Right atrium auricular region (tissue), 2 donors: ENCODE measurements at regions not wholly inside any gene's neighbourhood (a gene's known extent, or its start where the extent isn't known, plus 50 kb on each side); places are given as distances from the start of the nearest gene placed in this dataset.
"Not testable (repeated sequence)": the region's sequence is repeated elsewhere in the genome, so short reads cannot be mapped to it uniquely, and the experiment has no call there.

ENCODE experiments used
- DNase-seq: peaks from one replicate; pipeline ENCODE4 v3.0.0-alpha.2; 2019; ENCODE audit warnings: low spot score
- H3K27ac ChIP-seq, 2 donors: fragments of 200-600 bp; sonication (generic); 1 replicate in 1 of 2; 2 replicates in 1 of 2; pipeline ENCODE4 v1.5.1; 2016 to 2019
- H3K27me3 ChIP-seq, 2 donors: fragments of 200-600 bp; sonication (generic); one replicate each; pipeline versions ENCODE4 v1.5.1 to v1.6.0; 2017 to 2019
- H3K36me3 ChIP-seq: fragments of 200-600 bp; sonication (generic); one replicate; pipeline ENCODE4 v1.5.1; 2016
- H3K4me1 ChIP-seq, 2 donors: fragments of 200-600 bp; sonication (generic); one replicate each; pipeline versions ENCODE4 v1.5.1 to v1.6.0; 2017 to 2019
- H3K4me3 ChIP-seq, 2 donors: fragments of 200-600 bp; sonication (generic); 1 replicate in 1 of 2; 2 replicates in 1 of 2; pipeline ENCODE4 v1.5.1; 2017 to 2019; ENCODE audit warnings: mild to moderate bottlenecking in 1 of 2, moderate library complexity in 1 of 2
- H3K9me3 ChIP-seq, 2 donors: fragments of 200-600 bp; sonication (generic); one replicate each; pipeline ENCODE4 v1.5.1; 2019
- CTCF ChIP-seq, 2 donors: fragments of 200-600 bp; sonication (generic); IDR thresholded peaks; one replicate each; pipeline ENCODE4 v1.5.1; 2019; ENCODE audit warnings: antibody characterized with exemption in 2 of 2

DNA sequence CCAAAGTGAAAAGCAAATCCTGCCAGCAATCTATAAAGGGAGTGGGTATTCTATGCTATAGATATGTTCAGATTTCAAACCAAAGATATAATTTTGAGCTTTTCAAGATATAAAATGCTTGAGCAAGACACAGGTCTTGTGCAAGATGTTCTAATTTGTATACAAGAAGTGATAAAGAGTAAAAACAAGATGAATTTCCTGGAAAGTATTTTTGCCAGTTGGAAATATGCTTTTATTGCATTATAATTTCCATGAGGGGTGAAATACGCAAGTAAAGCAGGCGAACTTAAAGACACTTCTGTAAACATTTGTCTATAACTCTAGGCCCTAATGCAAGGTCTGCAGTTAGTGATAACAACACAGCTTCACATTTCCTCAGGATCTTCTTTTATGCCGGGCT, 640.5 kb downstream of the TMEM182 start:
- no peak for DNase-seq
- no peak overlapping the region for H3K4me3 ChIP-seq
- H3K27ac ChIP-seq = no peak overlapping the region

GRCh38 chr2:103402944-103403343, 641.1 kb downstream of the TMEM182 start:
- H3K27ac ChIP-seq = no peak overlapping the region
- no peaks in the 10 kb centered on the region for H3K36me3 ChIP-seq
- no peak for TF ChIP-seq CTCF (IDR thresholded peaks at IDR 0.05)

More for the DNA sequence above, 640.5 kb downstream of the TMEM182 start:
- Histone ChIP-seq H3K36me3 (no peaks in the 10 kb centered on the region), H3K27me3 (no peaks in the 10 kb centered on the region), H3K4me1 (no peaks in the 10 kb centered on the region), H3K9me3 (no peaks in the 10 kb centered on the region)
- no peak for TF ChIP-seq CTCF (IDR thresholded peaks at IDR 0.05)

GRCh38 chr2:103403388-103403787, 641.6 kb downstream of the TMEM182 start:
- not testable (repeated sequence) for H3K9me3 ChIP-seq, H3K4me1 ChIP-seq, DNase-seq, H3K36me3 ChIP-seq, H3K4me3 ChIP-seq, H3K27ac ChIP-seq, H3K27me3 ChIP-seq

More at GRCh38 chr2:103402944-103403343, 641.1 kb downstream of the TMEM182 start:
- H3K4me3 ChIP-seq = no peak overlapping the region
- H3K27me3 ChIP-seq = no peaks in the 10 kb centered on the region
- no peak for DNase-seq
- no peaks in the 10 kb centered on the region for H3K9me3 ChIP-seq
- no peaks in the 10 kb centered on the region for H3K4me1 ChIP-seq

DNA sequence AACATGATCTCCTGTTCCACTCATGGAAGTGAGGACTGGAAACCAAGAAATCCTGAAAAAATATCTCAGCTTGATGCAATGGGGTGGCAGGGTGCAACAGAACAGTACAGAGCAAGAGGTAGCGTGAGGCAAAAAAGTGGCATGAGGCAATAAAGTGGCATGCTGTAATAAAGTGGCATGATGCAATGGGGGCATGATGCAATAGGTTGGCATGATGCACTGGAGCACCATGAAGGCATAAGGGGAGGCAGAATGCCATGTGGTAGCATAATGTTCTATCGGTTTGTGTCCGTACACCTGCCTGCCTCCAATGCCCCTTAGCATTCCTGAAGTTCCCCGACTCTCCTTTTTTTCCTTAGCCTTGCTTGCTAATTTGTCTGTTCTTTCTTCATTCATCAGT, 648.4 kb downstream of the TMEM182 start:
- no peak overlapping the region for H3K27ac ChIP-seq
- H3K27me3 ChIP-seq = no peaks in the 10 kb centered on the region
- DNase-seq = no peak
- no peaks in the 10 kb centered on the region for H3K4me1 ChIP-seq
- no peaks in the 10 kb centered on the region for H3K9me3 ChIP-seq
- H3K36me3 ChIP-seq = no peaks in the 10 kb centered on the region
- TF ChIP-seq CTCF (IDR thresholded peaks at IDR 0.05) = no peak
- H3K4me3 ChIP-seq = no peak overlapping the region

DNA sequence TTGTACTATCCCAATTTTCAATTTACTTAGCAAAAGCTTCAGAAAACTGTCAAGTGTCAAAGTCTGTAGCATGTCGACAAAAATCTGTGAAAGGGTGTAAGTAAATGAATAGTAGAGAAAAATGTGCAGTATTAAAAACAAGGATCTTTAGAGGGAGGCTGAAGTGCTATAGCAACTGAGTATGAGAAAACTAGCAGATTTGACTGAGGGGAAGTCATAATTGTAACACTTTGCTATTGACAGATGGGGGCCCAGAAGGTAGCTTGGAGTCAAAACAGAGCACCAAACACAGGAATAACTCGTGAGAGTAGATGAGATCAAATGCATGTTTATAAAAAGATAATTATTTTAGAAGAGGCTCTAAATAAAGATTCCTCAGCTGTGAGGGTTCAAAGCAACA, 657.7 kb downstream of the TMEM182 start:
- H3K36me3 ChIP-seq = no peaks in the 10 kb centered on the region
- no peaks in the 10 kb centered on the region for H3K27me3 ChIP-seq
- H3K27ac ChIP-seq = no peak overlapping the region
- no peak overlapping the region for H3K4me3 ChIP-seq
- no peak for TF ChIP-seq CTCF (IDR thresholded peaks at IDR 0.05)
- peaks cover 0 to 4% of the 10 kb centered on the region in 2 donors for H3K9me3 ChIP-seq
- no peak for DNase-seq
- no peaks in the 10 kb centered on the region for H3K4me1 ChIP-seq

- no peak for TF ChIP-seq CTCF (IDR thresholded peaks at IDR 0.05)
- Histone ChIP-seq H3K4me3 (no peak overlapping the region), H3K27ac (no peak overlapping the region), H3K4me1 (no peaks in the 10 kb centered on the region), H3K27me3 (no peaks in the 10 kb centered on the region), H3K36me3 (no peaks in the 10 kb centered on the region), H3K9me3 (no peaks in the 10 kb centered on the region)
- DNase-seq = no peak
Observed at GRCh38 chr2:103423100-103423499, 661.3 kb downstream of the TMEM182 start.
